T-helper 1 cell treated with Interleukin-12 subunit alpha and Interleukin-12 subunit beta and Interleukin-4 antibody, amounts not matched to agents 30 ng/mL and 1 ng/mL, for 36 hours (primary cell): ENCODE measurements at regions not wholly inside any gene's neighbourhood (a gene's known extent, or its start where the extent isn't known, plus 50 kb on each side); places are given as distances from the start of the nearest gene placed in this dataset.

ENCODE experiments used
- intact Hi-C: fragments of 100-400 bp; cut with micrococcal nuclease; formaldehyde crosslinking; loops from one replicate; pipeline ENCODE4 v1.15.1; 2024

- intact Hi-C loops = no loop called here
Observed at GRCh38 chr11:43217849-43218248, 93.9 kb upstream of the API5 start.

- intact Hi-C loops = no loop called here
Observed at GRCh38 chr11:43222215-43222614, 89.6 kb upstream of the API5 start.

- intact Hi-C loops = no loop called here
Observed at GRCh38 chr11:43223026-43223425, 88.8 kb upstream of the API5 start.

- intact Hi-C loops = no loop called here
Observed at GRCh38 chr11:43234881-43235280, 76.9 kb upstream of the API5 start.

GRCh38 chr11:43238341-43238740 lies 73.5 kb upstream of the API5 start:
- intact Hi-C loops = no loop called here

- intact Hi-C loops = no loop called here
Observed at GRCh38 chr11:43239791-43240190, 72.0 kb upstream of the API5 start.

- intact Hi-C loops = no loop called here
Observed at GRCh38 chr11:43242401-43242800, 69.4 kb upstream of the API5 start.

DNA sequence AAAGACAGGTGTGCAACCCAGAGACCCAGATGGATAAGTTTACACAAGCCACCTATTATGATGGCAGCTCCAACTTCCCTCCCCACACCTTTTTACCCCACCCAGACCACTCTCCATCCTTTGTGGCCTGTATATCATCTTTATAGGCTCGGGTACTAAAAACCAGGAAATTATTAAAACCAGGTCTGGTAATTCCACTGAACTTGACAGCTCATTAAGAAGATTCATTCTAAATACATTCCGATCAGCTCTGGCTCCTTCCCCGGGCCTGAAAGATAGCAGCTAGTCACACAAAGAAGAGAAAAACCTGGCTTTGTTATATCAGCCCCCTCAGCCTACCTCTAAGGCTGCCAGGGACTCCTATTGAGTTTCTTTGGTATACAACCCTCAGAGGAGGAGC lies 67.9 kb upstream of the API5 start:
- intact Hi-C loops = no loop called here

DNA sequence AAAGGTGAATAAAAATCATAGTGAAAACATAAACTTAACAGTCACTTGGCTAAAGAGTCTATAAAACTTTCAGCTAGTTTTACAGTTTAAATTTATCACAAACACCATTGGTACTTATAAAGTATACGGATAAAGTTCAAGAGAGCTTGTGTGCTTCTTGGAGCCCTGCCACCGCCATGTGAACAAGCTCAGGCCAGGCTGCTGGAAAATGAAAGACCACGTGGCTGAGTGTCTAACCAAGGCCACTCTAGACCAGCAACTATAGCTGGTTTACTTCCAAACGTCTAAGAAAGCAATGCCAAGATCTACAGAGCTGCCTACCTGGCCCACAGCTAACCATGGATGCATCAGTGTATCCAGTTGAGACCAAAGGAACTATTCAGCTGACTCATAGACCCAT lies 66.3 kb upstream of the API5 start:
- intact Hi-C loops = no loop called here

- intact Hi-C loops = no loop called here
Observed at GRCh38 chr11:43250309-43250708, 61.5 kb upstream of the API5 start.

- intact Hi-C loops = no loop called here
Observed at GRCh38 chr11:43261775-43262174, 50.0 kb upstream of the API5 start.
